Progenitor cell of endocrine pancreas (in vitro differentiated cells): ENCODE measurements at regions not wholly inside any gene's neighbourhood (a gene's known extent, or its start where the extent isn't known, plus 50 kb on each side); places are given as distances from the start of the nearest gene placed in this dataset.
"Not testable (repeated sequence)": the region's sequence is repeated elsewhere in the genome, so short reads cannot be mapped to it uniquely, and the experiment has no call there.

Experiments
- DNase-seq: peaks from one replicate; pipeline ENCODE4 v3.0.0; 2021; ENCODE audit warnings: low spot score; ENCODE audit not compliant: unreplicated experiment
- H3K27ac Mint-ChIP-seq: 2 replicates; pipeline ENCODE4 v1.8.0; 2021; ENCODE audit warnings: mild to moderate bottlenecking, moderate library complexity, mixed read lengths
- H3K27me3 Mint-ChIP-seq: 2 replicates; pipeline ENCODE4 v1.8.0; 2021; ENCODE audit warnings: mixed read lengths
- H3K36me3 Mint-ChIP-seq: 2 replicates; pipeline ENCODE4 v1.8.0; 2022; ENCODE audit warnings: mixed read lengths; ENCODE audit not compliant: insufficient read depth
- H3K4me1 Mint-ChIP-seq: 2 replicates; pipeline ENCODE4 v1.8.0; 2021; ENCODE audit warnings: low read depth, mixed read lengths
- H3K4me3 Mint-ChIP-seq: 2 replicates; pipeline ENCODE4 v1.8.0; 2021; ENCODE audit warnings: low read depth, mild to moderate bottlenecking, moderate library complexity, mixed read lengths
- H3K9me3 Mint-ChIP-seq: 2 replicates; pipeline ENCODE4 v1.8.0; 2021; ENCODE audit warnings: low read depth, mixed read lengths
- CTCF ChIP-seq: fragments of 200-600 bp; sonication (generic); IDR thresholded peaks from one replicate; pipeline ENCODE4 v1.5.0; 2021; ENCODE audit warnings: antibody characterized with exemption, mild to moderate bottlenecking; ENCODE audit not compliant: unreplicated experiment

DNA sequence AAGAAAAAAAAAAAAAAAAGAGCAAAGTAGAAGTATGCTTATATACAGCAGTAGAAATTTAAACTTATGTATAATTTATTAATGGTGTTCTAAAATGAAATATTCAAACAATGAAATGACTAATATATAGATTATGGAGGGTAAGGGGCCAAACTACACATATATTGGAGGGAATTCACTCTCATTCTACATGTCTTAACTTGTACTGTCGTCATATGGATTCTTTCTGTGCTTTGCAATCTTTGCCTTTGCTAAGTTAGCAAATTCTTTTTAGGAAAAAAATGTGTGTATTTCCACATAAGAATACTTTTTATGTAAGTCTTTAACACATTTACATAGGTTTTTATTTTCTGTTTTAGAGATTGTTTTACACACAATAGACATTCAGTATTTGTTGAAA is 118.9 kb upstream of the MBNL1 start:
- H3K27ac Mint-ChIP-seq = no peak overlapping the region
- H3K4me1 Mint-ChIP-seq = peaks cover 2% of the 10 kb centered on the region
- no peak overlapping the region for H3K4me3 Mint-ChIP-seq
- no peak for DNase-seq
- H3K27me3 Mint-ChIP-seq = no peaks in the 10 kb centered on the region
- H3K36me3 Mint-ChIP-seq = no peaks in the 10 kb centered on the region
- H3K9me3 Mint-ChIP-seq = no peaks in the 10 kb centered on the region
- TF ChIP-seq CTCF = no peak

DNA sequence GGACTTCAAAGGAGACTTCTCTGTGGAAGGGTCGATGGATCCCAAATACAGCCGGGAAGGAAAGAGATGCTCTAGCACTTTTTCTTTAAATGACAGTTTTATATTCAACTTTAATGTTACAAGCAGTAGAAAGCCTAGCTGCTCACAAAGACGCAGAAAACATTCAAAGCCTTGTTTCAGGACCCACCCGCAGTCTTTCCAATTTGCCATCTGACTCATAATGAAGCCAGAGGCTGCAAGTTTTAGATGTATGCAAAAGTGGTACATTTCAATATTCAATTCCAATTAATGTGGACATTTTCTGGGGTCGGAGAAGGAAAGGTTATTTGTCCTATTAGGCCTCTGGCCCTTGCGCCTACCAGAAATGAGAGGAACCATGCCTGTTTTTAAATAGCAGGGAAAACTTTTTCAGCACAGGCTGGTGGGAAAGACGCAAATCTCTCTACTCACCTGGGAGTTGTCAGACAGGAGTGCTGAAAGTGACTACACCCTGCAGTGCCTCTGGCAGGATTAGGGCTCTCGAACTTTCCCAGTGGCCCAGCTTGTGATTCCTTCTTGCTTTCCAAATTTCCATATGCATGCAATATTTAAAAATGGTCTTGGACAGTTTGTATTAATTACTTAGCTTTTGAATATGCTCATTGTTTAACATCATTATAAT is 117.4 kb upstream of the MBNL1 start:
- H3K36me3 Mint-ChIP-seq = no peaks in the 10 kb centered on the region
- H3K4me3 Mint-ChIP-seq = no peak overlapping the region
- H3K9me3 Mint-ChIP-seq = no peaks in the 10 kb centered on the region
- no peak for TF ChIP-seq CTCF
- peaks cover 2% of the 10 kb centered on the region for H3K4me1 Mint-ChIP-seq
- H3K27ac Mint-ChIP-seq = no peak overlapping the region
- no peaks in the 10 kb centered on the region for H3K27me3 Mint-ChIP-seq
- no peak for DNase-seq

GRCh38 chr3:152151877-152152765 is 116.6 kb upstream of the MBNL1 start:
- not testable (repeated sequence) for H3K27me3 Mint-ChIP-seq, H3K4me3 Mint-ChIP-seq, H3K4me1 Mint-ChIP-seq, DNase-seq, H3K9me3 Mint-ChIP-seq, H3K27ac Mint-ChIP-seq, H3K36me3 Mint-ChIP-seq

- H3K36me3 Mint-ChIP-seq, DNase-seq, H3K4me1 Mint-ChIP-seq, H3K4me3 Mint-ChIP-seq, H3K27ac Mint-ChIP-seq, H3K9me3 Mint-ChIP-seq, H3K27me3 Mint-ChIP-seq: not testable (repeated sequence)
Observed at GRCh38 chr3:152153115-152153514, 115.6 kb upstream of the MBNL1 start.

DNA sequence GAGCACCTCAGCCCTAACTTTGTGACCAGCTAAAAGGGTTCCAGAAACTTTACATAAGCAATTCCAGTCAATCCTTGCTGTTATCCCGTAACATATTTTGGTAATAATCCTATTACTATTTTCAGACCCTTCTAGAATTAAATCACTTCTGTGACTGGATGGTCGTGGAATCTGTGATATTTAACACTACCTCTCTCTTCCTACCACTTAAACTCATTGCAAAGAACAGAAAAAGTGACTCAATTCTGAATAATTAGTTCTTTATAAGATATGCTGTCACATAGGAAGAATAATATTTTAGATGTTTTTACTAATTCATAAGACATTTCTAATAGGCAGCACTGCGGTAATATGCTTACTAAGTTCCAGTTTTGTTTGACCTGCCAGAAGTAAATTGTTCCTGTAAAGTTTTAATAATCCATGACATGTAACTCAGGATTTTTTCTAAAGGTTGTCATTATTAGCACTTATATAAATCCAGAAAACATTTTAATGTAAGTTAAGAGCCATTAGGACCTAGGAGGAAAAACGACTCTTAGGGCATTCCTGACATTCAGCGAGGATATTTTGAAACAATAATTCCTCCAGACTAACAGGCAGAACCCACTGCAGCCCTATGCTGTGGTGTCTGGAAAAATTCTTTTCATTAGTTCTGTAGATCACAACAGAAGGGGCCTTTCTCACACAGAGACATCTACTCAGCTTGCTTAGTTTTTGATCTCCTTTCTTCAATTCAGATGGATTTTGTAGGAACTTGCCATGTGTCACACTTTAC is 113.3 kb upstream of the MBNL1 start:
- Mint-ChIP-seq H3K27ac (no peak overlapping the region), H3K36me3 (no peaks in the 10 kb centered on the region), H3K4me1 (peaks cover 2% of the 10 kb centered on the region), H3K9me3 (no peaks in the 10 kb centered on the region), H3K27me3 (no peaks in the 10 kb centered on the region), H3K4me3 (no peak overlapping the region)
- TF ChIP-seq CTCF = no peak
- DNase-seq = no peak

- no peak for TF ChIP-seq CTCF
- H3K4me1 Mint-ChIP-seq = no peaks in the 10 kb centered on the region
- no peak overlapping the region for H3K4me3 Mint-ChIP-seq
- H3K27ac Mint-ChIP-seq = no peak overlapping the region
- no peaks in the 10 kb centered on the region for H3K36me3 Mint-ChIP-seq
- no peaks in the 10 kb centered on the region for H3K27me3 Mint-ChIP-seq
- no peaks in the 10 kb centered on the region for H3K9me3 Mint-ChIP-seq
- no peak for DNase-seq
Observed at GRCh38 chr3:152156880-152157279, 111.8 kb upstream of the MBNL1 start.
